SK-N-SH (cell line): ENCODE measurements at regions not wholly inside any gene's neighbourhood (a gene's known extent, or its start where the extent isn't known, plus 50 kb on each side); places are given as distances from the start of the nearest gene placed in this dataset.

Experiments
- CTCF ChIA-PET: fragments of 300-600, 350-600 bp; formaldehyde crosslinking; extraction: SDS; loops from one replicate; lab custom pipeline; 2021; lab: Yijun Ruan, JAX
- POLR2A ChIA-PET: fragments of 350-600 bp; sonication (Branson Sonifier 250); formaldehyde crosslinking; extraction: SDS; loops from one replicate; lab custom pipeline; 2020; ENCODE audit warnings: antibody characterized with exemption, inconsistent platforms; lab: Yijun Ruan, JAX
- DNase-seq: peaks from one replicate; pipeline ENCODE4 v3.0.0; 2012
- H2AFZ ChIP-seq: fragments of 200-600 bp; sonication (generic); 2 replicates; pipeline ENCODE4 v1.8.1; 2016; ENCODE audit warnings: antibody characterized with exemption, mild to moderate bottlenecking, low read depth
- H3F3A ChIP-seq: fragments of 200-600 bp; sonication (generic); replicated peaks from 2 replicates; pipeline ENCODE3; 2016; ENCODE audit warnings: antibody characterized with exemption, mild to moderate bottlenecking; ENCODE audit not compliant: insufficient read depth
- H3K27ac ChIP-seq, 2 experiments: fragments of 200-500 bp in 1 of 2; fragments of 200-600 bp in 1 of 2; sonication (Bioruptor generic) in 1 of 2; sonication (generic), shearing (Covaris generic) in 1 of 2; 2 replicates each; pipeline versions ENCODE4 v1.5.1 to v1.6.1; 2014 to 2016; ENCODE audit warnings: low read depth in 2 of 2, inconsistent platforms in 1 of 2, low read length in 1 of 2, mild to moderate bottlenecking in 1 of 2, mixed read lengths in 1 of 2
- H3K27me3 ChIP-seq: fragments of 200-600 bp; sonication (generic), shearing (Covaris generic); 2 replicates; pipeline ENCODE4 v1.6.1; 2016; ENCODE audit warnings: mixed run types; ENCODE audit not compliant: insufficient read depth
- H3K36me3 ChIP-seq, 2 experiments: fragments of 200-500 bp in 1 of 2; fragments of 200-600 bp in 1 of 2; sonication (Bioruptor generic) in 1 of 2; sonication (generic) in 1 of 2; replicated peaks in 1 of 2; 2 replicates each; pipeline versions ENCODE3 to v1.5.1; 2014 to 2016; ENCODE audit warnings: low read length in 1 of 2, mild to moderate bottlenecking in 1 of 2; ENCODE audit not compliant: insufficient read depth in 2 of 2, control insufficient read depth in 1 of 2
- H3K4me1 ChIP-seq, 2 experiments: fragments of 200-500 bp in 1 of 2; fragments of 200-600 bp in 1 of 2; sonication (Bioruptor generic) in 1 of 2; sonication (generic), shearing (Covaris generic) in 1 of 2; 2 replicates each; pipeline versions ENCODE4 v1.5.1 to v1.6.1; 2014 to 2016; ENCODE audit warnings: low read depth in 1 of 2, low read length in 1 of 2, mixed run types in 1 of 2; ENCODE audit not compliant: insufficient read depth in 2 of 2, control insufficient read depth in 1 of 2
- H3K4me2 ChIP-seq: fragments of 200-600 bp; sonication (generic), shearing (Covaris generic); 2 replicates; pipeline ENCODE4 v1.6.1; 2017; ENCODE audit warnings: mixed run types
- H3K4me3 ChIP-seq, 2 experiments: fragments of 200-500 bp in 1 of 2; fragments of 200-600 bp in 1 of 2; sonication (Bioruptor generic) in 1 of 2; sonication (generic), shearing (Covaris generic) in 1 of 2; 2 replicates each; pipeline versions ENCODE4 v1.5.1 to v1.8.1; 2014 to 2016; ENCODE audit warnings: low read depth in 2 of 2, inconsistent platforms in 1 of 2, low read length in 1 of 2, mild to moderate bottlenecking in 1 of 2, mixed read lengths in 1 of 2, moderate library complexity in 1 of 2
- H3K79me2 ChIP-seq: fragments of 200-600 bp; sonication (generic); 2 replicates; pipeline ENCODE4 v1.8.1; 2017; ENCODE audit warnings: mild to moderate bottlenecking; ENCODE audit not compliant: insufficient read depth
- H3K9ac ChIP-seq: fragments of 200-600 bp; sonication (generic); 2 replicates; pipeline ENCODE4 v1.6.1; 2017; ENCODE audit warnings: mixed run types
- H3K9me2 ChIP-seq: fragments of 200-600 bp; sonication (generic); 2 replicates; pipeline ENCODE4 v1.6.1; 2017; ENCODE audit warnings: mixed run types
- H3K9me3 ChIP-seq: fragments of 200-600 bp; sonication (generic); 2 replicates; pipeline ENCODE4 v1.6.1; 2017; ENCODE audit warnings: mixed run types, mild to moderate bottlenecking, moderate library complexity
- H4K20me1 ChIP-seq: fragments of 200-600 bp; sonication (generic); 2 replicates; pipeline ENCODE4 v1.6.1; 2017; ENCODE audit warnings: mild to moderate bottlenecking, mixed run types; ENCODE audit not compliant: insufficient read depth
- CHD2 ChIP-seq: fragments of 150-350 bp; IDR thresholded peaks from 2 replicates; pipeline ENCODE4 v1.6.1; 2018; ENCODE audit warnings: low read length; ENCODE audit not compliant: partially characterized antibody
- ELF1 ChIP-seq: IDR thresholded peaks from 2 replicates; pipeline ENCODE4 v1.4.0; 2012
- EP300 ChIP-seq, 2 experiments: IDR thresholded peaks; 2 replicates each; pipeline versions ENCODE4 v1.4.0 to v1.6.1; 2012; ENCODE audit warnings: borderline replicate concordance in 1 of 2, low read depth in 1 of 2, low read length in 1 of 2
- FOSL2 ChIP-seq: IDR thresholded peaks from 2 replicates; pipeline ENCODE4 v1.4.0; 2012; ENCODE audit warnings: low read depth, mild to moderate bottlenecking, moderate library complexity, borderline replicate concordance
- MEF2A ChIP-seq: IDR thresholded peaks from 2 replicates; pipeline ENCODE4 v1.4.0; 2012; ENCODE audit warnings: low read depth, borderline replicate concordance
- SIN3A ChIP-seq: IDR thresholded peaks from 2 replicates; pipeline ENCODE4 v1.6.1; 2012; ENCODE audit warnings: low read depth, mild to moderate bottlenecking, low read length, moderate library complexity, borderline replicate concordance
- TAF1 ChIP-seq: IDR thresholded peaks from 2 replicates; pipeline ENCODE4 v1.6.1; 2012; ENCODE audit warnings: low read depth, mild to moderate bottlenecking, low read length, moderate library complexity, borderline replicate concordance
- WGBS: methylation state at CpG from one replicate; pipeline ENCODE4 v1.1.6; 2017; ENCODE audit warnings: low lambda C conversion rate; 5-methylcytosine and 5-hydroxymethylcytosine counted together
- TF ChIP-seq, protein P1 (sequence below): IDR thresholded peaks from 2 replicates; pipeline ENCODE4 v1.4.0; 2012; ENCODE audit warnings: low read depth, borderline replicate concordance
- TF ChIP-seq, protein P2 (sequence below): IDR thresholded peaks from 2 replicates; pipeline ENCODE4 v1.4.0; 2012; ENCODE audit warnings: low read depth
- TF ChIP-seq, protein P3 (sequence below): fragments of 150-350 bp; IDR thresholded peaks from 2 replicates; pipeline ENCODE4 v1.6.1; 2017; ENCODE audit warnings: antibody characterized with exemption, low read length, low read depth, borderline replicate concordance
- TF ChIP-seq, protein P4 (sequence below): IDR thresholded peaks from 2 replicates; pipeline ENCODE4 v1.6.1; 2012; ENCODE audit warnings: mild to moderate bottlenecking, low read depth, low read length, moderate library complexity

DNA sequence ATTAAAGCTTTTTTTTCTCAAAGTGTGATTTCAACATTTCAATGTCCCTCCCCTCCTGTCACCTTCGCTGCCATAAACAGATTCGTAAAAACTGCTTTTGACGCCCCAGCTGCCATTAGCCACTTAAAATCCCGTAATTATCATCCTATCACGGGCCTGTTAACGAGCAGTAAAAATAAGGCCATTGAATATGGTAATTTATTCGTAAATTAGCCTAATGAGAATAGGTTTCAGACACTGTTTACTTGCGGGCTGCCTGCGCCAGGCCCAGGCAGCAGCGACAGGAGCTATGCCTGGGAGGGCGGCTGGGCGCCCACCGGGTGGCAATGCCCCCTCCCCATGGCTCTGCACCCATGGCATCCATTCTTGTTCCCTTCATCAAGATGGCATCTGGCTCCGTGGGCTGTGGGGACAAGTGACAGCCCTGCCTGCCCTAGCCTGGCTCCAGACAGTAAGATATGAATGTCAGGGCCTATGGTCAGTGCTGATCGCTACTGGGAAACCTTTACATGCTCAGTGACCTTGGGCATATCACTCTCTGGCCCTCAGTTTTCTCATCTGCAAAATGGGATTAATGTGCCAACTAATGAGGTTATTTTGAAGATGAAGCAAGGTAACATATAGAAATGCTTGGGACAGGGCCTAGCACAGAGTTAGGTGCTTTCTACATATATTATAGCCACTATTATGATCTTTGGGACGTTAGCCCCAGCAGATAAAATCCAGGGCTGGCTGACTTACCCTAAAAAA, 500.8 kb downstream of the MN1 start:
- Histone ChIP-seq H3K79me2 (no peaks in the 10 kb centered on the region), H3K4me3 (no peak overlapping the region), H3K36me3 (no peaks in the 10 kb centered on the region), H3F3A (no peaks in the 10 kb centered on the region), H3K9me2 (no peaks in the 10 kb centered on the region), H2AFZ (no peak overlapping the region), H3K27ac (no peak overlapping the region), H3K9ac (no peak overlapping the region), H3K4me2 (no peak overlapping the region), H3K9me3 (no peaks in the 10 kb centered on the region), H4K20me1 (no peaks in the 10 kb centered on the region), H3K27me3 (no peaks in the 10 kb centered on the region; the same call in 1 of the 2 replicates), H3K4me1 (peaks cover 14 to 20% of the 10 kb centered on the region in 2 experiments; a peak in 2 of 4 replicates)
- 84% methylated on average over 15 of the region's 16 CpGs for WGBS
- ChIA-PET CTCF (no interaction called here), POLR2A (no interaction called here)
- TF ChIP-seq TAF1 (no peak), FOSL2 (no peak), SIN3A (no peak), MEF2A (no peak), CHD2 (no peak), ELF1 (no peak), EP300 (IDR thresholded peaks at IDR 0.05; ENCODE audit: borderline replicate concordance in 1 of 2, low read depth in 1 of 2, low read length in 1 of 2) (no peak)
- TF ChIP-seq, protein P1, sequence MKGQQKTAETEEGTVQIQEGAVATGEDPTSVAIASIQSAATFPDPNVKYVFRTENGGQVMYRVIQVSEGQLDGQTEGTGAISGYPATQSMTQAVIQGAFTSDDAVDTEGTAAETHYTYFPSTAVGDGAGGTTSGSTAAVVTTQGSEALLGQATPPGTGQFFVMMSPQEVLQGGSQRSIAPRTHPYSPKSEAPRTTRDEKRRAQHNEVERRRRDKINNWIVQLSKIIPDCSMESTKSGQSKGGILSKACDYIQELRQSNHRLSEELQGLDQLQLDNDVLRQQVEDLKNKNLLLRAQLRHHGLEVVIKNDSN, result no peak
- TF ChIP-seq, protein P2, sequence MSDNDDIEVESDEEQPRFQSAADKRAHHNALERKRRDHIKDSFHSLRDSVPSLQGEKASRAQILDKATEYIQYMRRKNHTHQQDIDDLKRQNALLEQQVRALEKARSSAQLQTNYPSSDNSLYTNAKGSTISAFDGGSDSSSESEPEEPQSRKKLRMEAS, result no peak
- TF ChIP-seq, protein P3, sequence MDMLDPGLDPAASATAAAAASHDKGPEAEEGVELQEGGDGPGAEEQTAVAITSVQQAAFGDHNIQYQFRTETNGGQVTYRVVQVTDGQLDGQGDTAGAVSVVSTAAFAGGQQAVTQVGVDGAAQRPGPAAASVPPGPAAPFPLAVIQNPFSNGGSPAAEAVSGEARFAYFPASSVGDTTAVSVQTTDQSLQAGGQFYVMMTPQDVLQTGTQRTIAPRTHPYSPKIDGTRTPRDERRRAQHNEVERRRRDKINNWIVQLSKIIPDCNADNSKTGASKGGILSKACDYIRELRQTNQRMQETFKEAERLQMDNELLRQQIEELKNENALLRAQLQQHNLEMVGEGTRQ, result no peak
- TF ChIP-seq, protein P4, sequence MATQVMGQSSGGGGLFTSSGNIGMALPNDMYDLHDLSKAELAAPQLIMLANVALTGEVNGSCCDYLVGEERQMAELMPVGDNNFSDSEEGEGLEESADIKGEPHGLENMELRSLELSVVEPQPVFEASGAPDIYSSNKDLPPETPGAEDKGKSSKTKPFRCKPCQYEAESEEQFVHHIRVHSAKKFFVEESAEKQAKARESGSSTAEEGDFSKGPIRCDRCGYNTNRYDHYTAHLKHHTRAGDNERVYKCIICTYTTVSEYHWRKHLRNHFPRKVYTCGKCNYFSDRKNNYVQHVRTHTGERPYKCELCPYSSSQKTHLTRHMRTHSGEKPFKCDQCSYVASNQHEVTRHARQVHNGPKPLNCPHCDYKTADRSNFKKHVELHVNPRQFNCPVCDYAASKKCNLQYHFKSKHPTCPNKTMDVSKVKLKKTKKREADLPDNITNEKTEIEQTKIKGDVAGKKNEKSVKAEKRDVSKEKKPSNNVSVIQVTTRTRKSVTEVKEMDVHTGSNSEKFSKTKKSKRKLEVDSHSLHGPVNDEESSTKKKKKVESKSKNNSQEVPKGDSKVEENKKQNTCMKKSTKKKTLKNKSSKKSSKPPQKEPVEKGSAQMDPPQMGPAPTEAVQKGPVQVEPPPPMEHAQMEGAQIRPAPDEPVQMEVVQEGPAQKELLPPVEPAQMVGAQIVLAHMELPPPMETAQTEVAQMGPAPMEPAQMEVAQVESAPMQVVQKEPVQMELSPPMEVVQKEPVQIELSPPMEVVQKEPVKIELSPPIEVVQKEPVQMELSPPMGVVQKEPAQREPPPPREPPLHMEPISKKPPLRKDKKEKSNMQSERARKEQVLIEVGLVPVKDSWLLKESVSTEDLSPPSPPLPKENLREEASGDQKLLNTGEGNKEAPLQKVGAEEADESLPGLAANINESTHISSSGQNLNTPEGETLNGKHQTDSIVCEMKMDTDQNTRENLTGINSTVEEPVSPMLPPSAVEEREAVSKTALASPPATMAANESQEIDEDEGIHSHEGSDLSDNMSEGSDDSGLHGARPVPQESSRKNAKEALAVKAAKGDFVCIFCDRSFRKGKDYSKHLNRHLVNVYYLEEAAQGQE, result no peak
- DNase-seq, result no peak
